Activated T-helper 2 cell treated with anti-CD3 and anti-CD28 coated beads, Interferon-gamma antibody, Interleukin-2, Interleukin-4, amounts not matched to agents 10 μg/mL and 5 μg/mL and 100 μg/mL, durations not matched to agents 14 hours and 24 hours and 36 hours (primary cell): ENCODE measurements at regions not wholly inside any gene's neighbourhood (a gene's known extent, or its start where the extent isn't known, plus 50 kb on each side); places are given as distances from the start of the nearest gene placed in this dataset.

Source experiments
- DNase-seq: peaks from one replicate; pipeline ENCODE4 v3.0.0; 2021; ENCODE audit warnings: low spot score
- H3K27ac Mint-ChIP-seq: one replicate; pipeline ENCODE4 v1.8.0; 2021; ENCODE audit warnings: mixed read lengths
- H3K27me3 Mint-ChIP-seq: one replicate; pipeline ENCODE4 v1.8.0; 2021; ENCODE audit warnings: low read depth, mixed read lengths
- H3K36me3 Mint-ChIP-seq: one replicate; pipeline ENCODE4 v1.8.0; 2021; ENCODE audit warnings: low read depth, mixed read lengths
- H3K4me1 Mint-ChIP-seq: one replicate; pipeline ENCODE4 v1.8.0; 2021; ENCODE audit warnings: low read depth, mixed read lengths
- H3K4me3 Mint-ChIP-seq: one replicate; pipeline ENCODE4 v1.8.0; 2021; ENCODE audit warnings: low read depth, mild to moderate bottlenecking, moderate library complexity, mixed read lengths
- H3K9me3 Mint-ChIP-seq: one replicate; pipeline ENCODE4 v1.8.0; 2021; ENCODE audit warnings: mixed read lengths
- intact Hi-C: fragments of 100-400 bp; cut with micrococcal nuclease; formaldehyde crosslinking; loops from one replicate; pipeline ENCODE4 v1.15.1; 2023

DNA sequence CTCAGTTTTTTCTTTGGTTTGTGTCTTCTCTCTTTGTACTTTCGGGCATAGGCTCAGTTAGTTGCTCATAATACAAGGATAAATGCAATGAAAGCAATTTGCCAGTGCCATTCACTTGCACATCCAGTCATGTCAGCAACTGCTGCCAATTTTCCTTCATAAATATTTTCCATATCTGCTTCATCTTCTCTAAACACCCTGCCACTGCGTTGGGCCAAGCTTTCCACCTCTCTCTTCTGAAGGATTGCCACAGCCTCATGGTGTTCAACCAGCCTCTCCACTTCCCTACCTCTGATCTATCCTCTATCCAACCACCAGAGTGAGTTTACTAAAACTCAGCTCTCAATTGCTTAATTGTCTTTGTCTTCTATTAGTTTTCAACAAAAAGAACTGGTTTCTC lies 192.5 kb upstream of the ZNF462 start:
- H3K27ac Mint-ChIP-seq, result no peak overlapping the region
- no peaks in the 10 kb centered on the region for H3K27me3 Mint-ChIP-seq
- H3K36me3 Mint-ChIP-seq, result no peaks in the 10 kb centered on the region
- H3K4me3 Mint-ChIP-seq, result no peak overlapping the region
- no peak for DNase-seq
- H3K9me3 Mint-ChIP-seq, result no peaks in the 10 kb centered on the region
- intact Hi-C loops, result no loop called here
- H3K4me1 Mint-ChIP-seq, result no peaks in the 10 kb centered on the region

DNA sequence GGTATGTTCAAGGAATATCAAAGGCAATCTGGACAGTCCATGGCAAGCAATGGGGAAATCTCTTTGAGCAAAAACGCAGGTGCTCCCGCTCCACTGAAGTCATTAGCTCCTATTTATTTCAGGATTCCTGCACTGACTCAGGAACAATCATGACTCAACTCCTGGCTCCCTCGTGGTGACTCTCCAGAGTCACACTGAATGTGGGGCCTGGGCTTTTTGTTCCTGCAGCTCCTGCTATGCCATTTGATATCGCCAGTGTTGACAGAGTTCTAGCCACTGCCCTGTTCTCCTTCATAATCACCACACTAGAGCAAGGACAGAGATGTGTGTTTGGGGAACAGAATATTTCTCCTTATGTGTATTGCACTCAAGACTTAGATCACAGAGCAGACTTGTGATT lies 187.2 kb upstream of the ZNF462 start:
- no peak for DNase-seq
- Mint-ChIP-seq H3K27me3 (no peaks in the 10 kb centered on the region), H3K4me3 (no peak overlapping the region), H3K27ac (no peak overlapping the region), H3K9me3 (no peaks in the 10 kb centered on the region), H3K4me1 (no peaks in the 10 kb centered on the region), H3K36me3 (no peaks in the 10 kb centered on the region)
- intact Hi-C loops, result no loop called here

DNA sequence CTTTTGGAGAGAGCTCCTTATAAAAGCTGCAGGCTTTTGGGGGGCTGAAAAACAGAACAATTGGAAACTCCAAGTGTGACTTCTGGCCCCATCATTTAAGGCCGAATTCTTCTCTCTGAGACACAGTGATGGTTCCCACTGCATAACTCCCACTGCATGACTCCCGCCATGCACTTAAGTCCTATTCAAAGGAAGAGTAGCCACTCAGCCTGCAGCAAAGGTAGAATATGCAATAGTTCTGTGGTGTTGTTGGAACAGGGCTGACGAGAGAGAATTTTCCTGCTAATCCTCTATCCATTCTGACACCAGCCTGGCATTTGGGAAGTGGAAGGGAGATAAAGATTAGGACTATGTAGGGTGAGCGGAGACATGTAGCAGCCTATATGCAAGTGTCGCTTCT lies 185.6 kb upstream of the ZNF462 start:
- no peak overlapping the region for H3K27ac Mint-ChIP-seq
- H3K36me3 Mint-ChIP-seq, result no peaks in the 10 kb centered on the region
- no peak for DNase-seq
- intact Hi-C loops, result no loop called here
- no peaks in the 10 kb centered on the region for H3K9me3 Mint-ChIP-seq
- H3K4me3 Mint-ChIP-seq, result no peak overlapping the region
- no peaks in the 10 kb centered on the region for H3K4me1 Mint-ChIP-seq
- no peaks in the 10 kb centered on the region for H3K27me3 Mint-ChIP-seq

DNA sequence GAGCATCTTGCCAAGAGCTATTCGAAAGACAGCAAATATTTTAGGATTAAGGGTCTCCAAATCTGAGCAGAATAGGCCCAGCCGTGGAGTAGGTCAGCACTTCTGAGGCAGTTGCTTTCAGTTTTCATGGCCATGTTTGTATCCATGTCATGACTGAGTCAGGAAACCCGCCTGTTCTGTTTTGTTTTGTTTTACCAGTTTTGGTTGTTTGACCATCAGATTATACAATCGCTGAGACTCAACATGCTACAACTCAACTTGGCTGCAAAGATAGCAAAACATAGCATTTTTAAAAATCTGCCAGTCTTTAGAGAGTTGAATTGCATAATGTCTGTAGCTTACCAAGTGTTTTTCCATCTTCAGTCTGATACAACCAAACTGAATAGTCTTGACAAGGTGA lies 185.1 kb upstream of the ZNF462 start:
- no peak overlapping the region for H3K27ac Mint-ChIP-seq
- no peak for DNase-seq
- no peaks in the 10 kb centered on the region for H3K27me3 Mint-ChIP-seq
- H3K4me3 Mint-ChIP-seq, result no peak overlapping the region
- H3K9me3 Mint-ChIP-seq, result no peaks in the 10 kb centered on the region
- no peaks in the 10 kb centered on the region for H3K4me1 Mint-ChIP-seq
- intact Hi-C loops, result no loop called here
- H3K36me3 Mint-ChIP-seq, result no peaks in the 10 kb centered on the region

DNA sequence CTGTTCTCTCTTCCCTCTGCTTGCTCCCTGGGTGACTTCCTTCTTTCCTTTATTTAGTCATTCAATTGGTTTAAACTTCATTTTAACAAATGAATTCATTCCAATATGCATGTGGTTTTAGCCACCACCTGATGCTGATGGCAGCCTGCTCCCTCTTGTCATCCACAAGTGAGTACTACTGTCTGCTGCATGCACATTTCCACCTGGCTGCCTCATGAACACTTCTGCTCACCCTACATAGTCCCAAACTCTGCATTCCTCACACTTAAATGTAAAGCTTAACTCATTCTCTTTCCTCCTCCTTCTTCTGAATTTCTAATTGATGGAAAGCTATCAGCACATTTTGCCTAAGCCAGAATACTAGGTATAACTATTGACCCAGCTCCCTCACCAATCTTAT lies 184.7 kb upstream of the ZNF462 start:
- no peak for DNase-seq
- H3K9me3 Mint-ChIP-seq, result no peaks in the 10 kb centered on the region
- no peak overlapping the region for H3K4me3 Mint-ChIP-seq
- no peaks in the 10 kb centered on the region for H3K36me3 Mint-ChIP-seq
- H3K27ac Mint-ChIP-seq, result no peak overlapping the region
- intact Hi-C loops, result no loop called here
- no peaks in the 10 kb centered on the region for H3K4me1 Mint-ChIP-seq
- no peaks in the 10 kb centered on the region for H3K27me3 Mint-ChIP-seq

DNA sequence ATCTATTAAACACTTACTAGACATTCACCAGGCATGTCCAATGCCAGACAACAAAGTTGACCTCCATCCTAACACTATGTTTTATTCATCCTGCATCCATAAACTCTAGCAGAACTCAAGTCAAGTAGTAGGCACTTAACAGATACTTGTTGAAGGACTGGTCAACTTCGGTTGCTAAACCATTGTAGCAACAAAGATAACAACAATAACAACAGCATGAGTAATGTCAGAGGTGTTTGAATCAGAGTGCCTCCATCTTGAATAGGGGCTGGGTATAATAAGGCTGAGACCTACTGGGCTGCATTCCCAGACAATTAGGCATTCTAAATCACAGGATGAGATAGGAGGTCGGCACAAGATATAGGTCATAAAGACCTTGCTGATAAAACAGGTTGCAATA lies 180.5 kb upstream of the ZNF462 start:
- no peak for DNase-seq
- Mint-ChIP-seq H3K36me3 (no peaks in the 10 kb centered on the region), H3K4me3 (no peak overlapping the region), H3K27me3 (no peaks in the 10 kb centered on the region), H3K9me3 (no peaks in the 10 kb centered on the region), H3K27ac (no peak overlapping the region), H3K4me1 (no peaks in the 10 kb centered on the region)
- intact Hi-C loops, result no loop called here

DNA sequence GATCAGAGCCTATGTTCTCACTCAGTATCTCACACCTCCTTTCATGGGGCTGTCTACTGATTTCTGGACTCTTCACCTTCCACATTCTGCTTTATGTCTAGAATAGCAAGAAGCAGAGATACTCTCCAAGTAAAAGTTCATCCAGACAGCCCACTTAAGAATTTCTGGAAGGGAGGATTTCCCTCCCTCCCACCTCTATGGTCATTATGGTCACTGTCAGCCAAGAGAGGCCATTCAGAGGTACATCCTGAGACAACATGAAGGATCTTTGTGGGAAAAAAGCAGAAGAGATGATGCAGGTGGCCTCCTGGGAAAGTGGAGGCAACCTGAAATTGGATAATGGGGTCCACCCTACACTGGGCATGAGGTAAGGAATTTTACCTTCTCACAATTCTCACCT lies 179.5 kb upstream of the ZNF462 start:
- intact Hi-C loops, result no loop called here
- Mint-ChIP-seq H3K36me3 (no peaks in the 10 kb centered on the region), H3K9me3 (no peaks in the 10 kb centered on the region), H3K27ac (no peak overlapping the region), H3K4me1 (no peaks in the 10 kb centered on the region), H3K27me3 (no peaks in the 10 kb centered on the region), H3K4me3 (no peak overlapping the region)
- DNase-seq, result no peak

DNA sequence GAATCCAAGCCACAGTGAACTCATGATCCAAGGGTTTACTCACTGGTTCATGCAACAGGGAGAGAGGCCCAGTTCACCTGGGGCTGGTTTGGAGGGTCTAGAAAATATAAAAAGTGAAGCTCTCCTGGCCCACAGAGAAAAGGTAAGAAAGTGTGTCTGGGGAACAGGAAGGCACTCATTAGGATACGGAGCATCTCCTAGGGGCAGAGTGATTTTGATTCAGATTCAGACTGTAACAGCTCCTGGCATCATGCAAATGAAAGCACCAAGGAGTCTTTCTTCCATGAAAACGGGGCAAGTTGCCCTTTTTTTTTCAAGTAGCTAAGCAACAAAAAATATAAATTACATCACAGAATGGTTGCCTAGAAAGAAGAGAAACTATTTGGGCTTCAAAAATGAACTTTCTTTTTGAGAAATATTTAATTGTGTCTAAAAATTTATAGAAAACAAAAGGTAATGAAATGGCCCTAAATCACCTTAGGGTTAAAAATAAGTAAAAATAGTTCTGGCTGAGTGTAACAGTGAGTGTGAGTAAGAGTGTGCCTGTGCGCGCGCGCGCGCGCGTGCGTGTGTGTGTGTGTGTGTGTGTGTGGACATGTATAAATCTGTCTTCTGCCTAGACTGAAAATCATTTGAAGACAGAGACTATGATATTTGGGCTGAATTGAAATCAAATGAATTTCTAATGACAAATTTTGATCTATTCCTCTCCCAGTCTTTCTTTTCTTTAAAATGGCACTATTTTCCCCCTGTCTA lies 177.8 kb upstream of the ZNF462 start:
- H3K27me3 Mint-ChIP-seq, result no peaks in the 10 kb centered on the region
- H3K4me3 Mint-ChIP-seq, result no peak overlapping the region
- DNase-seq, result no peak
- no peaks in the 10 kb centered on the region for H3K9me3 Mint-ChIP-seq
- no peak overlapping the region for H3K27ac Mint-ChIP-seq
- no peaks in the 10 kb centered on the region for H3K36me3 Mint-ChIP-seq
- H3K4me1 Mint-ChIP-seq, result no peaks in the 10 kb centered on the region
- intact Hi-C loops, result no loop called here

DNA sequence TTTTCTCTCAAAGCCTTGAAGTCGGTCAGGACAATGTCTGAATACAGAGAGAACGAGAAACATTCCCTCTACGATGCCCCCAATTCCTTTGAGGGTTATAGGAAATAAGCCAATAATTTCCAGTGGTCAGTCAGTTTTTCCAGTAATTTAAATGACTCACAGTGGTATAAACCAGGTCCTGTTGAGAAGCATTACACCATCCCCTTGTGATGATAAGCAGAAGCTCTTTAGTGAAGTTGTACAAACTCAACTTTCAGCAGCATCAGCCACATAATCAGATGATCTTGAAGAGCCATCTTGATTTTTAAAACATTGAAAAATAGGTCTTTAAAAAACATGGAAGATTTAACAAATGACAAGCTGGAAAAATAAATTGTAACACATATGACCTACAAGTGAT lies 173.9 kb upstream of the ZNF462 start:
- no peaks in the 10 kb centered on the region for H3K4me1 Mint-ChIP-seq
- H3K4me3 Mint-ChIP-seq, result no peak overlapping the region
- DNase-seq, result no peak
- H3K9me3 Mint-ChIP-seq, result peaks cover 3% of the 10 kb centered on the region
- H3K27ac Mint-ChIP-seq, result no peak overlapping the region
- no peaks in the 10 kb centered on the region for H3K27me3 Mint-ChIP-seq
- intact Hi-C loops, result no loop called here
- no peaks in the 10 kb centered on the region for H3K36me3 Mint-ChIP-seq

DNA sequence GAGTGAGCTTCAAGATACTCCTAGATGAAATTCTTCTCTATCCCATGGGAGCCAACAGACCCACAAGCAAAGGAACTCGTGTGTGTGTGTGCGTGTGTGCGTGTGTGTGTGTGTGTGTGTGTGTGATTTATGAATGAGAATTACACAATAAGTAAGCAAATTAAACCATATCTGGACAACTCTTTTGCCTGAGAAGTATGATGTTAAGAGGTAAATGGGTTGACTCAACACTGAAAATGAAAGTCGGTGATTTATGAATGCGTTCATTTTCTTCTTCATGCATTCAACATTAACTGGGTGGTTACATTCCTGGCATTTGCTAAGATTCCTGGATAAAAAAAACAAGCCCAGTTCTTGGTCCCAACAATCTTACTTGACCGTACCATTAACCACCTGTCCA lies 171.3 kb upstream of the ZNF462 start:
- H3K27me3 Mint-ChIP-seq, result no peaks in the 10 kb centered on the region
- H3K9me3 Mint-ChIP-seq, result peaks cover 7% of the 10 kb centered on the region
- intact Hi-C loops, result no loop called here
- no peak for DNase-seq
- H3K4me3 Mint-ChIP-seq, result no peak overlapping the region
- no peaks in the 10 kb centered on the region for H3K4me1 Mint-ChIP-seq
- no peaks in the 10 kb centered on the region for H3K36me3 Mint-ChIP-seq
- no peak overlapping the region for H3K27ac Mint-ChIP-seq

DNA sequence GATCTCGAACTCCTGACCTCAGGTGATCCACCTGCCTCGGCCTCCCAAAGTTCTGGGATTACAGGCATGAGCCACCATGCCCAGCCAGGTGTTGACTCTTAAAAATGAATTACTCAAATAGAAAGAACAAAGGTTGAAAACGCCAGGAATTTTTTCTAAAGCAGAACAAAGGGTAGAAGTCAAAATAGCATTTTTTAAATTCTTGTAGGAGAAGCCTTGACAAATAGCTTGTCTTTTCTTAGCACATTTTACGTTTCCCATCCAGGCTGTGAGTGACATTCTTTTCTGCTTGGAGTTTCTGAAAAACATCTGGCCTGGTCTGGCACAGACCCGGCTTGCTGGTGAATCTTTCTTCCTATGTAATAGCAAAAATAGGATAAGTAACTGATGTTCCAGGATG lies 169.4 kb upstream of the ZNF462 start:
- Mint-ChIP-seq H3K27me3 (no peaks in the 10 kb centered on the region), H3K27ac (no peak overlapping the region), H3K4me3 (no peak overlapping the region), H3K4me1 (no peaks in the 10 kb centered on the region), H3K9me3 (peaks cover 14% of the 10 kb centered on the region), H3K36me3 (no peaks in the 10 kb centered on the region)
- intact Hi-C loops, result no loop called here
- no peak for DNase-seq

DNA sequence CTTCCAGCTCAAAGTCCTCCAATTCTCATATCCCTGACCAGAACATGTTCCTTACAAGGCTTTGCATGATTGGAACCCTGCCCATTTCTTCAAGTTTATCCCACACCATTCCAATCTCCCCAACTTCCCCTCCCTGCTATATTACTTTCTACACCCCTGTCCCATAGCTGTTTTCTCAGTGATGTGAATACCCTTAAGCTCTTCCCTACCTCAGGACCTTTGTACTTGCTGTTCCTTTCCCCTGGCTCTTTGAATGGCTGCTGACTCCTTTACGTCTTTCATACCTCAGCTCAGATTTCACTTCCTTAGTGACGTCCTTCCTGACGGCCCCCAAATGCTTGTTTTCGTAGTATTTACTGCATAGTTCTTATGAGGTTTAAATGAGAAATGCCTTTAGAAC lies 166.2 kb upstream of the ZNF462 start:
- no peaks in the 10 kb centered on the region for H3K4me1 Mint-ChIP-seq
- peaks cover 14% of the 10 kb centered on the region for H3K9me3 Mint-ChIP-seq
- no peak overlapping the region for H3K4me3 Mint-ChIP-seq
- intact Hi-C loops, result no loop called here
- no peaks in the 10 kb centered on the region for H3K36me3 Mint-ChIP-seq
- no peak for DNase-seq
- H3K27ac Mint-ChIP-seq, result no peak overlapping the region
- no peaks in the 10 kb centered on the region for H3K27me3 Mint-ChIP-seq

DNA sequence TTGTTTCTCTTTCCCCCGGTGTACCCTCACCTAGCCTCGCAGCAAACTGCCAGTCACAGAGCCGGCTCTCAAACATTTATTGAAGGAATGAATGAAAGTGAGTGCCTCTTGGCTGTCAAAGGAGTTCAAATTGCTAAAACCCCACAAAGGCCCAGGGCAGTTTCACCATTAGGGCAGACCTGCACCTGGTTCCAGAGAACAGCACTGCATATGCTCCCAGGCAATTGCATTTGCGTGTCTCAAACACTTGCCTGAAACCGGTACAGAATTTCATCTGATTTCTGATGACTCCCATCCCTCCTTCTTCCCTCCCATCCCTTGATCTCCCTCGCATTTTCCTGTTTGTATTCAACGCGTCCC lies 165.6 kb upstream of the ZNF462 start:
- no peak for DNase-seq
- Mint-ChIP-seq H3K36me3 (no peaks in the 10 kb centered on the region), H3K4me1 (no peaks in the 10 kb centered on the region), H3K9me3 (peaks cover 14% of the 10 kb centered on the region), H3K27me3 (no peaks in the 10 kb centered on the region), H3K4me3 (no peak overlapping the region), H3K27ac (no peak overlapping the region)
- intact Hi-C loops, result no loop called here
